OCI-LY7 (cell line): ENCODE measurements at regions not wholly inside any gene's neighbourhood (a gene's known extent, or its start where the extent isn't known, plus 50 kb on each side); places are given as distances from the start of the nearest gene placed in this dataset.

Experiments used
- BruUV-seq: library from RNA; stranded (reverse); fragments of 400-500 nt; replicated peaks from 2 replicates; lab custom pipeline; 2021; lab: Mats Ljungman, UMichigan
- CTCF ChIA-PET: fragments of 300-600 bp; sonication (Branson Sonifier 250); formaldehyde crosslinking; loops from one replicate; lab custom pipeline; 2022; ENCODE audit warnings: antibody characterized with exemption; ENCODE audit not compliant: unreplicated experiment; lab: Charles Lee
- POLR2A ChIA-PET: fragments of 300-600 bp; sonication (Branson Sonifier 250); formaldehyde crosslinking; loops from one replicate; lab custom pipeline; 2022; ENCODE audit warnings: antibody characterized with exemption; lab: Charles Lee
- DNase-seq: peaks from one replicate; pipeline ENCODE4 v3.0.0-alpha.2; 2015; ENCODE audit warnings: low spot score
- H2AFZ ChIP-seq: fragments of 200-600 bp; sonication (generic), shearing (Covaris generic); 2 replicates; pipeline ENCODE4 v1.6.1; 2014; ENCODE audit warnings: mild to moderate bottlenecking, antibody characterized with exemption, low read length, moderate library complexity
- H3K27ac ChIP-seq: fragments of 200-600 bp; sonication (generic); 2 replicates; pipeline ENCODE4 v1.5.1; 2014; ENCODE audit warnings: mixed run types, low read depth, mild to moderate bottlenecking, moderate library complexity, low read length, inconsistent platforms; ENCODE audit not compliant: poor library complexity, severe bottlenecking
- H3K36me3 ChIP-seq: fragments of 200-600 bp; sonication (generic); 2 replicates; pipeline ENCODE4 v1.6.1; 2014; ENCODE audit warnings: mild to moderate bottlenecking, antibody characterized with exemption, low read length, moderate library complexity, mixed read lengths; ENCODE audit not compliant: insufficient read depth
- H3K4me1 ChIP-seq: fragments of 200-600 bp; sonication (generic); 2 replicates; pipeline ENCODE4 v1.5.1; 2014; ENCODE audit warnings: mild to moderate bottlenecking, low read length; ENCODE audit not compliant: insufficient read depth, poor library complexity, severe bottlenecking
- H3K4me2 ChIP-seq: fragments of 200-600 bp; sonication (generic); 2 replicates; pipeline ENCODE4 v1.6.1; 2014; ENCODE audit warnings: mild to moderate bottlenecking, low read length
- H3K4me3 ChIP-seq: fragments of 200-600 bp; sonication (generic); 2 replicates; pipeline ENCODE4 v1.5.1; 2014; ENCODE audit warnings: mild to moderate bottlenecking, low read depth, low read length; ENCODE audit not compliant: poor library complexity, severe bottlenecking
- H3K79me2 ChIP-seq: fragments of 200-600 bp; sonication (generic); 2 replicates; pipeline ENCODE4 v1.6.1; 2016; ENCODE audit warnings: low read depth, mild to moderate bottlenecking, low read length, moderate library complexity, mixed read lengths; ENCODE audit not compliant: insufficient read depth
- H3K9me2 ChIP-seq: fragments of 200-600 bp; sonication (generic); 2 replicates; pipeline ENCODE4 v1.6.1; 2016; ENCODE audit warnings: mild to moderate bottlenecking, low read length, mixed read lengths; ENCODE audit not compliant: insufficient read depth
- H3K9me3 ChIP-seq: fragments of 200-600 bp; sonication (generic); 2 replicates; pipeline ENCODE4 v1.6.1; 2014; ENCODE audit warnings: mild to moderate bottlenecking, mixed run types, low read length, mixed read lengths
- H4K20me1 ChIP-seq: fragments of 200-600 bp; sonication (generic); 2 replicates; pipeline ENCODE4 v1.6.1; 2014; ENCODE audit warnings: mild to moderate bottlenecking, antibody characterized with exemption, low read length, moderate library complexity, mixed read lengths; ENCODE audit not compliant: insufficient read depth
- CTCF ChIP-seq: fragments of 200-600 bp; sonication (generic); conservative IDR thresholded peaks from 2 replicates; pipeline ENCODE4 v1.5.1; 2014; ENCODE audit warnings: mild to moderate bottlenecking, antibody characterized with exemption, low read length, moderate library complexity, mixed read lengths
- EZH2phosphoT487 ChIP-seq: fragments of 200-600 bp; sonication (generic); IDR thresholded peaks from 2 replicates; pipeline ENCODE4 v1.6.1; 2018; ENCODE audit warnings: low read depth, borderline replicate concordance, mild to moderate bottlenecking, mixed run types, antibody characterized with exemption, low read length, moderate library complexity, mixed read lengths
- intact Hi-C: fragments of 100-400 bp; cut with micrococcal nuclease; formaldehyde crosslinking; loops from one replicate; pipeline ENCODE4 v1.10.0; 2022; ENCODE audit not compliant: unreplicated experiment

GRCh38 chr1:222045236-222045635 lies 303.3 kb upstream of the DUSP10 start:
- intact Hi-C loops, result no loop called here
- no peak for TF ChIP-seq CTCF
- TF ChIP-seq EZH2phosphoT487, result no peak
- H3K4me3 ChIP-seq, result no peak overlapping the region
- DNase-seq, result no peak
- no peaks in the 10 kb centered on the region for H3K4me1 ChIP-seq
- ChIA-PET POLR2A (no interaction called here), CTCF (no interaction called here)
- H3K9me3 ChIP-seq, result no peaks in the 10 kb centered on the region
- H3K79me2 ChIP-seq, result no peaks in the 10 kb centered on the region
- H3K9me2 ChIP-seq, result no peaks in the 10 kb centered on the region
- BruUV-seq, result no TSS peak
- no peak overlapping the region for H2AFZ ChIP-seq
- no peaks in the 10 kb centered on the region for H3K36me3 ChIP-seq
- H3K4me2 ChIP-seq, result no peak overlapping the region
- no peaks in the 10 kb centered on the region for H4K20me1 ChIP-seq
- H3K27ac ChIP-seq, result no peak overlapping the region

- BruUV-seq, result no TSS peak
- TF ChIP-seq CTCF, result no peak
- no peak for TF ChIP-seq EZH2phosphoT487
- Histone ChIP-seq H3K9me3 (no peaks in the 10 kb centered on the region), H3K4me1 (no peaks in the 10 kb centered on the region), H3K4me3 (no peak overlapping the region), H4K20me1 (no peaks in the 10 kb centered on the region), H3K36me3 (no peaks in the 10 kb centered on the region), H3K27ac (no peak overlapping the region), H3K9me2 (no peaks in the 10 kb centered on the region), H2AFZ (no peak overlapping the region), H3K4me2 (no peak overlapping the region), H3K79me2 (no peaks in the 10 kb centered on the region)
- ChIA-PET CTCF (no interaction called here), POLR2A (interaction anchor here (2.5 kb wide), 1 partner anchor 8 kb away, joined by 6 read pairs; no protein-coding TSS in a partner anchor)
- DNase-seq, result no peak
- intact Hi-C loops, result no loop called here
Observed at GRCh38 chr1:222043444-222044292, 301.8 kb upstream of the DUSP10 start.

- intact Hi-C loops, result no loop called here
- H4K20me1 ChIP-seq, result no peaks in the 10 kb centered on the region
Observed at GRCh38 chr1:222042120-222042519, 300.2 kb upstream of the DUSP10 start.

More at GRCh38 chr1:222042120-222042519, 300.2 kb upstream of the DUSP10 start:
- H3K9me3 ChIP-seq, result no peaks in the 10 kb centered on the region
- H3K4me1 ChIP-seq, result no peaks in the 10 kb centered on the region
- H3K79me2 ChIP-seq, result no peaks in the 10 kb centered on the region
- H3K36me3 ChIP-seq, result no peaks in the 10 kb centered on the region
- DNase-seq, result no peak
- POLR2A ChIA-PET, result interaction anchor here (1.0 to 2.5 kb wide), 2 partner anchors 10 to 25 kb away, joined by 3 to 6 read pairs; no protein-coding TSS in a partner anchor
- CTCF ChIA-PET, result no interaction called here
- TF ChIP-seq EZH2phosphoT487 (no peak), CTCF (no peak)
- H3K9me2 ChIP-seq, result no peaks in the 10 kb centered on the region
- H3K4me2 ChIP-seq, result no peak overlapping the region
- no peak overlapping the region for H2AFZ ChIP-seq
- H3K27ac ChIP-seq, result no peak overlapping the region
- no TSS peak for BruUV-seq
- no peak overlapping the region for H3K4me3 ChIP-seq
